ENCODE measurements at regions not wholly inside any gene's neighbourhood (a gene's known extent, or its start where the extent isn't known, plus 50 kb on each side); places are given as distances from the start of the nearest gene placed in this dataset.
"Not testable (repeated sequence)": the region's sequence is repeated elsewhere in the genome, so short reads cannot be mapped to it uniquely, and the experiment has no call there.

DNA sequence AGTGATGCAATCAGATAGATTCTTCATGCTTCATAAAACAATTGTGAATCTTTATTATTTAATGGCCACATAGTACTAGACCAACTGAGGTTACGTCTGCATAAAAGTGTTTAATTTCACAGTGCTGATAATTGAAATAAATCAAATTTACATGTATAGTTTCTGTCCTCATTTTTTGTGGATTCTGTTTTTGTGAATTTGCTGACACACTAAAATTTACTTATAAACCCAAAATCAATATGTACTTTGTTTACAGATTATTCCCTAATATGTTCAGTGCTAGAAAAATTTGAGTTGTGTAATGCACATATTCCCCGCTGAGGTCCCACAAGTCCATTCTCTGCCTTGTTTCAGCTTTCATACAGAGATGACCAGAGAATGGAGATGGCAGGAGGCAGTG is 759.8 kb downstream of the CENPC start:
- Histone ChIP-seq H3K9me3 (no peaks in the 10 kb centered on the region), H3K4me1 (no peaks in the 10 kb centered on the region), H3K4me3 (no peak overlapping the region), H3K27me3 (no peaks in the 10 kb centered on the region), H3K27ac (no peak overlapping the region), H3K36me3 (no peaks in the 10 kb centered on the region)
- no peak for DNase-seq
- no peak for TF ChIP-seq POLR2A (IDR thresholded peaks at IDR 0.05)
- TF ChIP-seq CTCF (IDR thresholded peaks at IDR 0.05) = no peak
- intact Hi-C loops (cut with DNase I; ENCODE audit: low total_unique reads) = no loop called here

GRCh38 chr4:66782751-66783150 is 762.6 kb downstream of the CENPC start:
- intact Hi-C loops (cut with DNase I; ENCODE audit: low total_unique reads); DNase-seq: not testable (repeated sequence)

DNA sequence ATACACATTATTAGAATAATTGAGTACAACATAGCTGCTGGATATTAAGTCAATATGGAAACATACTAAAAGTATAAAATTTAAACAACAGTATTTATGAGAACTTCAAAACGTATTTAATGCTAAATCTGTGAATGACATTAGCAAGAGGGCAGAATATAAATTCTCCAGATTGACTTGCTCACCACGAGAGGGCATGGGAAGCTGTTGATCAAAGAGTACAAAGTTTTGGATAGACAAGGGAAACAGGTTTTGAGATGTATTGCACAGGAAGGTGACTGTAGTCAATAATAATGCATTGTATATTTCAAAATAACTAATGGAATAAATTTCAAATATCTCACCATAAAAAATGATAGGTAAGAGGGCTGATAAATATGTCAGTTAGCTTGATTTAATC is 768.2 kb downstream of the CENPC start:
- H3K4me3 ChIP-seq = no peak overlapping the region
- TF ChIP-seq CTCF (IDR thresholded peaks at IDR 0.05) = no peak
- no peak for TF ChIP-seq POLR2A (IDR thresholded peaks at IDR 0.05)
- H3K36me3 ChIP-seq = no peaks in the 10 kb centered on the region
- no peaks in the 10 kb centered on the region for H3K9me3 ChIP-seq
- no peak overlapping the region for H3K27ac ChIP-seq
- no peak for DNase-seq
- no peaks in the 10 kb centered on the region for H3K4me1 ChIP-seq
- intact Hi-C loops (cut with DNase I; ENCODE audit: low total_unique reads) = no loop called here
- H3K27me3 ChIP-seq = no peaks in the 10 kb centered on the region

More at GRCh38 chr4:66782751-66783150, 762.6 kb downstream of the CENPC start:
- H3K4me3 ChIP-seq, H3K27me3 ChIP-seq, H3K9me3 ChIP-seq, H3K27ac ChIP-seq, H3K4me1 ChIP-seq, H3K36me3 ChIP-seq: not testable (repeated sequence)

DNA sequence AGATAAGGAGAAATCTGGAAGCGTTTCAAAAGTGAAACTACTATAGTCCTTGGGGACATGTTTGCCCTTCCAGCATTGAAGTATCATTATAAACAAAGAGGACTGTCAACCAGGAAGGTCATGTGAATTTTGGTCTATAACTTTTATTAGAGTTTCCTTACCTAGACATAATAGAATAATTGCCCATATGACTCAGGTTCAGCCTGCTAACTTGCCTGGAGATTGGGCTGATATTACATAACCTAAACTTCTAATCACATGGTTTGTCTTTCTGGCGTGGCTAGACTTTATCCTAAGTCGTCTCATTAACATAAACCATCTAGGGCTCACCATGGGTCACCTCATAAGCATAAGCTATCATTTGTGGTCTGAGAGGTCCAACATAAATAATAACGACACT is 775.9 kb downstream of the CENPC start:
- no peak for DNase-seq
- intact Hi-C loops (cut with DNase I; ENCODE audit: low total_unique reads) = no loop called here
- TF ChIP-seq CTCF (IDR thresholded peaks at IDR 0.05) (no peak), POLR2A (IDR thresholded peaks at IDR 0.05) (no peak)
- no peak overlapping the region for H3K4me3 ChIP-seq
- no peaks in the 10 kb centered on the region for H3K36me3 ChIP-seq
- H3K4me1 ChIP-seq = no peaks in the 10 kb centered on the region
- H3K27me3 ChIP-seq = no peaks in the 10 kb centered on the region
- H3K9me3 ChIP-seq = no peaks in the 10 kb centered on the region
- H3K27ac ChIP-seq = no peak overlapping the region

- no peaks in the 10 kb centered on the region for H3K9me3 ChIP-seq
- intact Hi-C loops (cut with DNase I; ENCODE audit: low total_unique reads) = no loop called here
Observed at GRCh38 chr4:66767442-66767841, 777.9 kb downstream of the CENPC start.

More at GRCh38 chr4:66767442-66767841, 777.9 kb downstream of the CENPC start:
- Histone ChIP-seq H3K27ac (no peak overlapping the region), H3K4me1 (no peaks in the 10 kb centered on the region), H3K27me3 (no peaks in the 10 kb centered on the region), H3K36me3 (no peaks in the 10 kb centered on the region), H3K4me3 (no peak overlapping the region)
- no peak for DNase-seq
- TF ChIP-seq POLR2A (IDR thresholded peaks at IDR 0.05) (no peak), CTCF (IDR thresholded peaks at IDR 0.05) (no peak)

All from uterus (tissue), 3 donors.